ENCODE measurements at regions not wholly inside any gene's neighbourhood (a gene's known extent, or its start where the extent isn't known, plus 50 kb on each side); places are given as distances from the start of the nearest gene placed in this dataset.
"Not testable (repeated sequence)": the region's sequence is repeated elsewhere in the genome, so short reads cannot be mapped to it uniquely, and the experiment has no call there.

- no peak for DNase-seq (ENCODE audit: low read depth in 2 of 2)
Measured at GRCh38 chr18:68234676-68235075, 480.2 kb downstream of the TMX3 start.

GRCh38 chr18:68234131-68234530 is 480.8 kb downstream of the TMX3 start:
- DNase-seq (ENCODE audit: low read depth in 2 of 2), result no peak

- no peak for DNase-seq (ENCODE audit: low read depth in 2 of 2)
Measured at GRCh38 chr18:68233018-68233417, 481.9 kb downstream of the TMX3 start.

- DNase-seq (ENCODE audit: low read depth in 2 of 2), result no peak
Measured at GRCh38 chr18:68229351-68229750, 485.6 kb downstream of the TMX3 start.

GRCh38 chr18:68221111-68221724 is 493.7 kb downstream of the TMX3 start:
- no peak for DNase-seq (ENCODE audit: low read depth in 2 of 2)

- no peak for DNase-seq (ENCODE audit: low read depth in 2 of 2)
Measured at GRCh38 chr18:68220458-68220857, 494.4 kb downstream of the TMX3 start.

GRCh38 chr18:68219872-68220271 is 495.0 kb downstream of the TMX3 start:
- no peak for DNase-seq (ENCODE audit: low read depth in 2 of 2)

- DNase-seq (ENCODE audit: low read depth in 2 of 2), result no peak
Measured at GRCh38 chr18:68219274-68219673, 495.6 kb downstream of the TMX3 start.

- no peak for DNase-seq (ENCODE audit: low read depth in 2 of 2)
Measured at GRCh38 chr18:68215931-68216330, 499.0 kb downstream of the TMX3 start.

- DNase-seq (ENCODE audit: low read depth in 2 of 2), result no peak
Measured at GRCh38 chr18:68186039-68186438, 528.9 kb downstream of the TMX3 start.

- no peak for DNase-seq (ENCODE audit: low read depth in 2 of 2)
Measured at GRCh38 chr18:68181956-68182355, 533.0 kb downstream of the TMX3 start.

- no peak for DNase-seq (ENCODE audit: low read depth in 2 of 2)
Measured at GRCh38 chr18:68179811-68180210, 535.1 kb downstream of the TMX3 start.

- DNase-seq (ENCODE audit: low read depth in 2 of 2), result no peak
Measured at GRCh38 chr18:68178921-68179320, 536.0 kb downstream of the TMX3 start.

GRCh38 chr18:68177807-68178702 is 536.9 kb downstream of the TMX3 start:
- peak in 1 of 2 donors; percentile 16 for DNase-seq (ENCODE audit: low read depth in 2 of 2)

GRCh38 chr18:68176901-68177300 is 538.0 kb downstream of the TMX3 start:
- DNase-seq (ENCODE audit: low read depth in 2 of 2), result no peak

GRCh38 chr18:68172842-68173549 is 541.9 kb downstream of the TMX3 start:
- no peak for DNase-seq (ENCODE audit: low read depth in 2 of 2)

- DNase-seq (ENCODE audit: low read depth in 2 of 2), result no peak
Measured at GRCh38 chr18:68164909-68165308, 550.0 kb downstream of the TMX3 start.

GRCh38 chr18:68153821-68154220 is 561.1 kb downstream of the TMX3 start:
- DNase-seq (ENCODE audit: low read depth in 2 of 2), result not testable (repeated sequence)

GRCh38 chr18:68152770-68153169 is 562.1 kb downstream of the TMX3 start:
- DNase-seq (ENCODE audit: low read depth in 2 of 2), result no peak

- DNase-seq (ENCODE audit: low read depth in 2 of 2), result no peak
Measured at GRCh38 chr18:68150961-68151360, 563.9 kb downstream of the TMX3 start.

- no peak for DNase-seq (ENCODE audit: low read depth in 2 of 2)
Measured at GRCh38 chr18:68148863-68149262, 566.0 kb downstream of the TMX3 start.

GRCh38 chr18:68147728-68148127 is 567.2 kb downstream of the TMX3 start:
- no peak for DNase-seq (ENCODE audit: low read depth in 2 of 2)
